Psoas muscle (tissue), 7 donors: ENCODE measurements at regions not wholly inside any gene's neighbourhood (a gene's known extent, or its start where the extent isn't known, plus 50 kb on each side); places are given as distances from the start of the nearest gene placed in this dataset.

ENCODE experiments used
- ATAC-seq, 4 donors: fragments of 200-7000 bp; cut with Tn5 transposase; one replicate each; pipeline ENCODE4 v1.9.1; 2020; ENCODE audit warnings: moderate library complexity in 3 of 4, mild to moderate bottlenecking in 2 of 4
- DNase-seq, 2 donors: peaks; one replicate each; pipeline ENCODE4 v3.0.0-alpha.2; 2020
- H3K27ac ChIP-seq: fragments of 200-600 bp; one replicate; pipeline ENCODE4 v1.8.0; 2022
- H3K27me3 ChIP-seq, 3 donors: fragments of 200-600 bp in 1 of 3; one replicate each; pipeline versions ENCODE4 v1.6.1 to v1.8.0; 2013 to 2022; ENCODE audit warnings: low read length in 2 of 3, mild to moderate bottlenecking in 2 of 3, moderate library complexity in 1 of 3; ENCODE audit not compliant: insufficient read depth in 3 of 3
- H3K36me3 ChIP-seq, 2 donors: fragments of 200-600 bp in 1 of 2; one replicate each; pipeline versions ENCODE4 v1.6.1 to v1.8.0; 2013 to 2022; ENCODE audit warnings: low read depth in 1 of 2, mild to moderate bottlenecking in 1 of 2, moderate library complexity in 1 of 2; ENCODE audit not compliant: insufficient read depth in 1 of 2
- H3K4me1 ChIP-seq: fragments of 200-600 bp; one replicate; pipeline ENCODE4 v1.8.0; 2022
- H3K4me3 ChIP-seq: fragments of 200-600 bp; one replicate; pipeline ENCODE4 v1.8.0; 2022; ENCODE audit warnings: mild to moderate bottlenecking
- H3K9me3 ChIP-seq: fragments of 200-600 bp; one replicate; pipeline ENCODE4 v1.8.0; 2022
- CTCF ChIP-seq: fragments of 200-600 bp; IDR thresholded peaks from one replicate; pipeline ENCODE4 v1.8.0; 2022; ENCODE audit warnings: antibody characterized with exemption
- WGBS, 3 donors: extraction: QIAGEN DNeasy Blood & Tissue Kit; methylation state at CpG; one replicate each; pipeline versions ENCODE4 v1.1.6 to v1.1.7; 2013; 5-methylcytosine and 5-hydroxymethylcytosine counted together
- intact Hi-C, 2 donors: fragments of 100-400 bp; cut with DNase I; formaldehyde crosslinking; loops; one replicate each; pipeline versions ENCODE4 v1.11.0 to v1.14.2; 2022
- donor health status: healthy with polysubstance abuse.
- donor health status: DM: no; HTN: no; CAD: no; lungs with moderate emphysema.
- donor health status: Bipolar disorder and iron deficiency.
- donor health status: healthy.
- donor health status: DM: yes; HTN: yes; CAD: no.
- donor health status: DM: no; HTN: no; CAD: no.
- donor health status: DM: yes; HTN: yes; CAD: no.

- Histone ChIP-seq H3K27ac (no peak overlapping the region), H3K27me3 (no peaks in the 10 kb centered on the region), H3K36me3 (no peaks in the 10 kb centered on the region), H3K4me1 (no peaks in the 10 kb centered on the region), H3K4me3 (no peak overlapping the region), H3K9me3 (no peaks in the 10 kb centered on the region)
- 25 to 30% (median 28%) methylated on average over 2 of the region's 2 CpGs for WGBS, 3 donors
- DNase-seq = no peak
- no peak for TF ChIP-seq CTCF
- no peak for ATAC-seq
- intact Hi-C loops = no loop called here
Measured at GRCh38 chr2:160910681-160911080, 249.5 kb upstream of the TANK start.

GRCh38 chr2:160911258-160911657 lies 249.0 kb upstream of the TANK start:
- no peak for TF ChIP-seq CTCF
- ATAC-seq = no peak
- WGBS, 3 donors = 70 to 90% (median 89%) methylated on average over 1 of the region's 1 CpG
- Histone ChIP-seq H3K27ac (no peak overlapping the region), H3K4me1 (no peaks in the 10 kb centered on the region), H3K27me3 (no peaks in the 10 kb centered on the region), H3K9me3 (no peaks in the 10 kb centered on the region), H3K36me3 (no peaks in the 10 kb centered on the region), H3K4me3 (no peak overlapping the region)
- DNase-seq = no peak
- intact Hi-C loops = no loop called here

- H3K4me1 ChIP-seq = no peaks in the 10 kb centered on the region
- H3K27me3 ChIP-seq = no peaks in the 10 kb centered on the region
- no peaks in the 10 kb centered on the region for H3K36me3 ChIP-seq
- no peaks in the 10 kb centered on the region for H3K9me3 ChIP-seq
- 68 to 74% (median 71%) methylated on average over 2 of the region's 2 CpGs for WGBS, 3 donors
- no peak overlapping the region for H3K27ac ChIP-seq
- intact Hi-C loops = no loop called here
- ATAC-seq (no peak), DNase-seq (no peak)
- TF ChIP-seq CTCF = no peak
- H3K4me3 ChIP-seq = no peak overlapping the region
Measured at GRCh38 chr2:160912276-160912675, 248.0 kb upstream of the TANK start.

GRCh38 chr2:160913323-160913722 lies 246.9 kb upstream of the TANK start:
- WGBS, 3 donors = 100% methylated on average over 1 of the region's 1 CpG
- Histone ChIP-seq H3K27ac (no peak overlapping the region), H3K9me3 (no peaks in the 10 kb centered on the region), H3K27me3 (no peaks in the 10 kb centered on the region), H3K36me3 (no peaks in the 10 kb centered on the region), H3K4me3 (no peak overlapping the region), H3K4me1 (no peaks in the 10 kb centered on the region)
- DNase-seq (no peak), ATAC-seq (no peak)
- intact Hi-C loops = no loop called here
- TF ChIP-seq CTCF = no peak

- no peaks in the 10 kb centered on the region for H3K36me3 ChIP-seq
- no peak overlapping the region for H3K27ac ChIP-seq
- intact Hi-C loops = no loop called here
- DNase-seq = no peak
- H3K9me3 ChIP-seq = no peaks in the 10 kb centered on the region
- no peaks in the 10 kb centered on the region for H3K4me1 ChIP-seq
- H3K27me3 ChIP-seq = no peaks in the 10 kb centered on the region
- H3K4me3 ChIP-seq = no peak overlapping the region
- no peak for TF ChIP-seq CTCF
- ATAC-seq = no peak
Measured at GRCh38 chr2:160914217-160914616, 246.0 kb upstream of the TANK start.
